Right lung (tissue), 2 donors: ENCODE measurements at regions not wholly inside any gene's neighbourhood (a gene's known extent, or its start where the extent isn't known, plus 50 kb on each side); places are given as distances from the start of the nearest gene placed in this dataset.

Experiments used
- DNase-seq, 2 donors: peaks; one replicate each; pipeline ENCODE4 v3.0.0-alpha.2; 2013

GRCh38 chr5:159422361-159422760 is 92.1 kb upstream of the IL12B start:
- no peak for DNase-seq

GRCh38 chr5:159422910-159423309 is 92.6 kb upstream of the IL12B start:
- DNase-seq: no peak

GRCh38 chr5:159424123-159424522 is 93.8 kb upstream of the IL12B start:
- no peak for DNase-seq

- DNase-seq: no peak
Measured at GRCh38 chr5:159426694-159427093, 96.4 kb upstream of the IL12B start.

GRCh38 chr5:159427180-159428012 is 97.1 kb upstream of the IL12B start:
- DNase-seq: no peak

GRCh38 chr5:159430361-159431012 is 100.2 kb upstream of the IL12B start:
- no peak for DNase-seq

GRCh38 chr5:159435855-159436254 is 105.6 kb upstream of the IL12B start:
- DNase-seq: no peak

GRCh38 chr5:159438092-159438491 is 107.8 kb upstream of the IL12B start:
- DNase-seq: no peak

- DNase-seq: no peak
Measured at GRCh38 chr5:159439002-159439401, 108.7 kb upstream of the IL12B start.

- DNase-seq: no peak
Measured at GRCh38 chr5:159440235-159440634, 109.9 kb upstream of the IL12B start.

GRCh38 chr5:159440968-159441367 is 110.7 kb upstream of the IL12B start:
- no peak for DNase-seq

GRCh38 chr5:159441441-159441840 is 111.2 kb upstream of the IL12B start:
- no peak for DNase-seq

GRCh38 chr5:159442206-159442850 is 112.0 kb upstream of the IL12B start:
- peak; percentile 36 to 42 for DNase-seq

- peak; percentile 23 to 31 for DNase-seq
Measured at GRCh38 chr5:159444441-159445082, 114.3 kb upstream of the IL12B start.

GRCh38 chr5:159447116-159447515 is 116.8 kb upstream of the IL12B start:
- DNase-seq: no peak

GRCh38 chr5:159448841-159449407 is 118.6 kb upstream of the IL12B start:
- DNase-seq: no peak

GRCh38 chr5:159449925-159450324 is 119.6 kb upstream of the IL12B start:
- DNase-seq: no peak

GRCh38 chr5:159450417-159450816 is 120.1 kb upstream of the IL12B start:
- no peak for DNase-seq

- DNase-seq: peak; percentile 57 to 73
Measured at GRCh38 chr5:159451197-159452052, 121.1 kb upstream of the IL12B start.

- peak; percentile 31 to 34 for DNase-seq
Measured at GRCh38 chr5:159452480-159453167, 122.3 kb upstream of the IL12B start.
